Islet of Langerhans (tissue), 1 donor: ENCODE measurements at regions not wholly inside any gene's neighbourhood (a gene's known extent, or its start where the extent isn't known, plus 50 kb on each side); places are given as distances from the start of the nearest gene placed in this dataset.
"Not testable (repeated sequence)": the region's sequence is repeated elsewhere in the genome, so short reads cannot be mapped to it uniquely, and the experiment has no call there.

Experiments
- FAIRE-seq: peaks from one replicate; lab custom pipeline; 2011; peaks lifted over from hg19 to GRCh38; lab: Jason Lieb, UNC

DNA sequence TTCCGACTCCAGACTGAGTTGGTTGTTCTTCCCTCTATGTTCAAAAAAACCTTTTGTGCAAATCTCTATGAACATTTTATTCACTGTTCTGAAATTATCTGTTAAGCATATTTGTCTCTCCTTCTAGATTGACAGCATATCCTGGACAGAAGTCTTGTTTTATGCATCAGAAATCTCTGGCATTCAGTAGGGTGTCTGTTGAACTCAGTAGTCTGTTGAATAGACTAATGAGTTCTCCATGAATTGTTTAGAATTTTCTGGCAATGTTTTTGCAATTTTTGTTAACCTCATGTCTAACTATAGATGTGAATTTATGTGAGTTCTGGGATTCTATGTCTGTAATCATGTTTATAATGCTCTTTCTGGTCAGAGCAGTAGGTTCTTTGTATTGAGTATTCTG, 222.5 kb upstream of the KCNMB2 start:
- FAIRE-seq = no peak

DNA sequence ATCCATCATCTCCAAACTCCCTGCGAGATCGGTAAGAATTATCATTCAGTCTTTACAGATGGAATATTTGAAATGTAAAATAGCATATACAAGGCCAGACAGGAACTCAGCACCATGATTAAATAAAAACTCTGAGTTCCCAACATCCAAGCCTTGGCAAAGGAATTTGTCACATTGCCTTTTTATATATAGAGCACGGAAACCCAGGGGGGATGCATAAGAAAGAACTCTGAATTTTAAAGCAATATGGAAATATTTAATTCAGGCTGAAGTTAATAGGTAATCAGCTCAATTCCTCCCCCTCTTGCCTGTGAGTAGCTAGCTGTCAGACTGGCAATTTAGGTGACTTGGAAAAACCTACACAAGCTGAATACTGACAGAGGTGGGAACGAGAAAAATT, 217.9 kb upstream of the KCNMB2 start:
- no peak for FAIRE-seq

DNA sequence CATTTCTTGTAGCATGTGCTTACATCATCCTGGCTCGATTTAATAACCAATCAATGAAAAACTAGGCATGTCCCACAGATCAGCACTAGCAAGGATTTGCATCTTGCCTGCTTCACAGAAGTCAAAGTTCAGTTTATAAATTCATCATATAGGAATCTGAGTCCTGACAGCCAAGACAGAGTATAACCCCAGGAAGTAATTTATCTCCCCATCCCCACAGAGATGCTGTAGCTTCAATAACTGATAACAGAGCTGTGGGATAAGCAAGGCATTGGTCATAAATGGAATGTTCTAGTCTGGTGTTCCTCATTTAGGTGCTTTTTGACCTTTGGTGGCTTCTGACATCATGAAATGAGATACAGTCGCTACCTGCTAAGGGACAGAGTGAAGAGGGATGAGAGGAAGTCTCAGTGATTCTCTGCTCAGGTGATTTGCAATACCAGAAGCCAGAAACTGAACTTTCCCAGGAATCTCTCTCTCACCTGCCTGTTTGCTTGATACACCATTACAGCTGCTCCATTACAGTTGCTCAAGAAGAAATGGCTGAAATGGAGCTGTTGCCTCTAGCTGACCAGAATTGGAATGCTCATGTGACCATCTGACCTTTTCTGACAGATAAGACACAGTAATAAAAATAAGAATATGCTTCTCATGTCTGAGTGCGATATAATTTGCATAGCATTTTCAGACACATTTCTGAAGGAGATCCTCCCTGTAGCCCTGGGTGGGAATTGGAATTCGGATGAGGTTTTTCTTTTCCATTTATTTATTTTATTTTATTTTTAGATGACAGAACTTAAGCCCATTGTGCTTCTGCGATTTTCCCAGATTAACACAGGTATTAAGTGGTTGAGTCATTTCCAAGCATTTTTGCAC, 217.1 kb upstream of the KCNMB2 start:
- FAIRE-seq = no peak

DNA sequence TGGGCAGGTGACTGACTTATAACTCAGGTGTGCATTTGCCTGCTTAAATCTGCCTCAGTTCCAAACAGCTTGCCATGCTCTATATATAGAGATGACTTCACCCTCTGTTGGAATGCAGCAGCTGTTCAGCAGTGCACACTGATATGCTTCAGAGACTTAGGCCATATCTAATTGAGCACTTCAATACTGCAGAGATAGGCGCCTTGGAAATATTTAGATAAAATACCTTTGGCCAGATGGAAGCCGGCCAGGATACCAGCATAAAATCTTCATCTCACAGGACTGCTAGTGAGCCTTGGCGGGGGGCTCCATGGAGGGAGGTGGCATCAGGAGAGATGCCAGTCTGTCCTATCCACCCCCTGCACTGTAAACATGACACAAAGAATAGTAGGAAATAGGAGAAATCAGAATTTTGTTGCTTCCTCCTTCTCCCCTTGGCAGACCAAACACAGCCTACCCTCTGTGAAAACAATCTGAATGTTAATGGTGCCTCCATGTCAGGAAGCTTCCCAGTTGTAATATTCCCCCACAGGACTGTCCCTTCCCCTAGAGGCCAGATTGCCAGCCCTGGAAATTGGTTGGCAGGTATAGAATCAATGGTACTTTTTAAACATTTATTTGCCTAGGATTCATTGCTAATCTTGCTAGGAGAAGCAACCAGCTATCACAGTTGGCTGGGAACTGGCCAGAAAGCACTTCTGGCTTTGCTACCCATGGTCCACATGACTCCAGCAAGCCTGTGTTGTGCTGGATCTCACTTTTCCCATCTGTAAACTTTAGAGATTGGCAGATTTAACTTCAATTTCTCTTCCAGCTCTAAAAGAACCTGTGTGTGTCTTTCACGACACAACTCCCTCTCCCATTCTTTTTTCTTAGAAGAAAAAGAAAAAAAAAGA, 215.5 kb upstream of the KCNMB2 start:
- no peak for FAIRE-seq

DNA sequence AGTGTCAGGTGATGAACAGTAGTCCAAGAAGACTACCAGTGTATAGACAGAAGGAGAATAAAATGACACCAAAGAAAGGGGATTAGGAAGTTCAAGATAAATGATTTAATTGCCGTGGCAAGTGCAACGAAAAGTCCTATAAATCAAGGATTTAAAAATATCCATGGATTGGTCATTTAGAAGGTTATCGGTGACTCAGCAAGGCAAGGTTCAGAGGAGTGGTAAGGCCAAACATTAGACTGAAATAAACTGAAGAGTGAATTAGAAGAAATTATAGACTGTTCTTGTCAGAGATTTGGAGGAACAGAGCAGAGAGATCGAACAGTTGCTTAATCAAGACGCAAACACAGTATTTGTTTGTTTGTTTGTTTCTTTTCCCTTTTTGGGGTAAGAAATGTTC, 211.9 kb upstream of the KCNMB2 start:
- FAIRE-seq = no peak

DNA sequence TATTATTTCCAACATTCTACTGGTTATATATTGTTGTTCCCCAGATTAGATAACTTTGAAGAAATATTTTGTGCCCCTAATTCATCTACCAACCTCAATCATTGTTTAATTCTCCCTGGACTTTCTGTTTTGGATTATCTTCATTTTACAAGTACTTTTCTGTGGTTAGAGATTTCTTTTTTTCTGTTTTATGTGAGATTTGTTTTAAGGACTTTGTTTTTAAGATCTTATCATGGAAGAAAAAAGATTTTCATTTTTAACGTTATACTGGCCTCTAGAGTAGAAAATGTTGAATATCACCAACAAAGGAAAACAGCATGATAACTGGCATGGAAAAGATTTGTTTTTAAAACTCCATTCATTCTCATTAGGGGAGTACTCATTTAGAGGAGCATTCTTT, 210.9 kb upstream of the KCNMB2 start:
- FAIRE-seq = peak; percentile 99

DNA sequence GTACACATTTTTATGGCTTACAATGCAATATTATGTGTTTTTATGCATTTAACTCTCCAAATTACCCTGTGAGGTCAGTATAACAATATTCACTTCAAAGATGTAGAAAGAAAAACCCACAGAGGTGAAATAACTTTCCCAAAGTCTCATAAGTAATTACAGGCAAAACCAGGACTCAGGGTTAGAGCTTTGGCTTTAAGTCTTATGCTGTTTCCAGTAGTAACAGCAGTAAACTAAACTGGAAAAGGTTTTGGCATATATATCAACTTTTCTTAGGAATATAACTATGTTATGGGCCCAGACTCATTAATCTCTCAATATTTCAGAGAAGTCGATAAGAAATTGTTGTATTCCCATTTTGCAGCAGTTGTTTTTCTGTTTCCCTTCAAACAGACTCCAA, 206.3 kb upstream of the KCNMB2 start:
- FAIRE-seq = no peak

DNA sequence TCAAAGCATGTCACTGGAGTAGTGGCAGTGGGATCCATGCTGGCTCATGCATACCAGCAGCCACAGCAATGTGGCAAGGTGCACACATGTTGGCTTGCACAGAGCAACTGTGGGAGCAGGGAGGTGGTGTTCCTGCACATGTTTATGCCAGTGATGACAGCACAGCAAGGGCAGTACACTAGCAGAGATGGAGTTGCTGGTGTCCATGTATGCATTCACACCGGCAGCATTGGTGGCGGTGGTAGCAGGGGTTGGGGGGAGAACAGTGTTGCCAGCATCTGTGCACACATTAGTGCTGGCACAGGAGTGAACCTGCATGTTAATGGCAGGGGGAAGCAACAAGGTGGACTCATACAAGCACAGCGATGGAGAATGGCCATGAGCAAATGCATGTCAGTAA, 202.0 kb upstream of the KCNMB2 start:
- no peak for FAIRE-seq

DNA sequence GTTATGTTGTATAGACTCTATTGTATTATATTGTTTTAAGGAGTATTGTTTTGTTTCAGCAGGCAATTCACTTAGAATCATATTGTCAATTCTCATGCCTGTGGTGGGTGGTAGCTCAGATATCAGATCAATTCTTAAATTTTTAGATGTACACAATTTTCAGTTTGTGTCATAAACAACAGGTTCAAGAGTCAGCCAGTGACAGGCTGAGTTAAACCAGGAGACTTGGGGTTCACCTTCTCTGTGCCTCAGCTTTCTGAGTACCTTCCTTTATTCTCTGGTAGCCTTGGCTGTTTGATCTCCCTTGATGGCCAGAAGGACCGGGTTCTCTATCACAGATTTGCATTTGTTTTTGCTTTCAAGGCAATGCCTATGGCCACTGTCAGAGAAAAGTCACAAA, 199.9 kb upstream of the KCNMB2 start:
- no peak for FAIRE-seq

DNA sequence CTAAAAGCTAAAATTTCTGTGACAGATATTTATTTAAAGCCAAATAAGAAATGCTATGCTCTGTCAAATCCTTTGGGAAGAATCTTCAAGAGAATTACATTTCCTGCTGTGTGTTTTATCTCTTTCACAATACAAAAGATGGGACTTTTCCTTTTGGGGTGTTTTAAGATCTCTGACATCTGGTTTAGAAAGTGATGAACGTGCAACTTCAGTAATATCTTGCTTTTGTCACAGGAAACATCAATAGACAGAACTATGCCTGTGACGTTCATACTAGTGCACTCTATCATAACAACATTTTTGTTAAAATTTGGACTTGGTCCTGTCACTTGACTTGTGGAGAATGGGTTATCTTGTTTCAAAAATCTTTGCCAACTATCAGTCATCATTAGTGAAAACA, 195.7 kb upstream of the KCNMB2 start:
- peak; percentile 30 for FAIRE-seq

DNA sequence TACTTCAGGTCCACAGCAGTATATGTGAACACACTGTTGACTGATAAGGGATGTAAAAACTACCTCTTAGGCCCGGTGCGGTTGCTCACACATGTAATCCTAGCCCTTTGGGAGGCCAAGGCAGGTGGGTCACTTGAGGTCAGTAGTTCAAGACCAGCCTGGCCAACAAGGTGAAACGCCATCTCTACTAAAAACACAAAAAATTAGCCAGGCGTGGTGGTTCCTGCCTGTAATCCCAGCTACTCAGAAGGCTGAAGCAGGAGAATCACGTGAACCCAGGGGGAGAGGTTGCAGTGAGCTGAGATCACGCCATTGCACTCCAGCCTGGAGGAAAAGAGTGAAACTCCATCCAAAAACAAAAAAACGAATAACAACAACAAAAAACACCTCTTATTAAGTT, 194.6 kb upstream of the KCNMB2 start:
- FAIRE-seq = no peak

DNA sequence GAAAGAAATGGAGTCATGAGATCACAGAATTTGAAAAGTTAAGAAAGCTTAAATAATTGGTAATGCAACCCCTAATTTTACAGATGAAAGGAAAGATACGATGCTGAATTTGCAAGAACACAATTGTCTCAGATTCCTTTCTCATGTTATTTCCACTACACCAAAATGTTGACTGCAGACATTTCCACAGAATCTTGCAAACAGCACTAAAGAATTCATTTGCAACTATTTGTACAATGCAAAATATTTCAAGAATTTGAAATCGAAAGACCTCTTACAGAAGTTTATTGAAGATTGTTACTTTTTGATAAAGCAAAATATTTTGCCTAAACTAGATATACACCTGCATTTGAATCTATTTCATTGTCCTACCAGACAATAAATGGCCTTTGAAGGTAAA, 194.1 kb upstream of the KCNMB2 start:
- no peak for FAIRE-seq

DNA sequence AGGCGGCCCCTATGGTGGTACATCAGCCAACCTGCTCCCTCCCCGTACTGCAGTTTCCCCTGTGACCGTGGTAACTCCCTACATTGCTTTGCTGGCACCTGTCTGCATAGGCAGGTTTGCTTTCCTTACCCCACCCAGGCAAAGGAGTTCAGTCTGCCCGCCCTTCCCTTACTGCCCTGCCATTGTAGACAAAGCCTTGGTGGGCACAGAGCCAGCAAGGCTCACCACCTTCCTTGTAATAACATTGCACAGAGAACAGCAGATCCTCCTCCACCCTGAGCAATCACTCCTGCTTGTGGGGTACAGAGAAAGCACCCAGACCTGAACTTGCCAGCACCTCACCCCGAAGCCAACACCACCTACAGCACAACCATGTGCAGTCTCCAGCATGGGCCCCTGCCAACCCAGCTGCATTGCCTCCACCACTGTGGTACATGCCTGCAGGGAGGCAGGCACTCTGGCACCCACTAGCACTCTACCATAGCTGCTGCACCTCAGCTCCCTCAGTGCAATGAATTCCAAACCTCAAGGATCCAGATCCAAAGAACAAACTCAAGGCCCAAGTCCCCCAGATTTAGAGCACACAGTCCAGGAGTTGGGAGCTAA, 192.7 kb upstream of the KCNMB2 start:
- FAIRE-seq = no peak

DNA sequence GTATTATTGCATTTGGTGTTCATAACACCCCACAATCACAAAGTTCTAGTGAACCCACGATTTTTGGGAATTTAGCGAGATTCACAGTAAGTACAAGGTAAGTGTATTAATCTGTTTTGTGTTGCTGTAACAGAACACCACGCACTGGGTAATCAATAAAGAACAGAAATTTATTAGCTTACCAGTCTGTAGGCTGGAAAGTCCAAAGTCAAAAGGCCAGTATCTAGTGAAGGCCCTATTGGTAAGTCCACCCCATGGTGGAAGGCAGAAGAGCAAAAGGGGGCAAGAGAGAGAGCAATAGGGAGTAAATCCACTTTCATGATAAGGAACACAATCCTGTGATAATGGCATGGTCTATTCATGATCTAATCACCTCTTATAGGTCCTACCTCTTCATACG, 190.3 kb upstream of the KCNMB2 start:
- FAIRE-seq = no peak

DNA sequence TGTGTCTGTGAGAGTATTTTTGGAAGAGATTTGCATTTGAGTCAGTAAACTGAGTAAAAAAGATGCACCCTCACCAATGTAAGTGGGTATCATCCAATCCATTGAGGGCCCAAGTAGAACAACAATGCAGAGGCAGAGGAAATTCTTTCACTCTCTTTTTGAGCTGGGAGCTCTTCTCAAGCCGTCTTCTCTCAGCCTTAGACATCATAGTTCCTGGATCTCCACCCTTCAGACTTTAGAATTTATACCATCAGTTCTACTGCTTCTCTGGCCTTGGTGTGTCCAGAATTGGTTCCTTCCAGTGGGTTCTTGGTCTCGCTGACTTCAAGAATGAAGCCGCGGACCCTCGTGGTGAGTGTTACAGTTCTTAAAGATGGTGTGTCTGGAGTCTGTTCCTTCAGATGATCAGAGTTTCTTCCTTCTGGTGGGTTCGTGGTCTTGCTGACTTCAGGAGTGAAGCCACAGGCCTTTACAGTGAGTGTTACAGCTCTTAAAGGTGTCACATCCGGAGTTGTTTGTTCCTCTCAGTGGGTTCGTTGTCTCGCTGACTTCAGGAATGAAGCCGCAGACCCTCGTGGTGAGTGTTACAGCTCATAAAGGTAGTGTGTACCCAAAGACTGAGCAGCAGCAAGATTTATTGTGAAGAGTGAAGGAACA, 187.5 kb upstream of the KCNMB2 start:
- not testable (repeated sequence) for FAIRE-seq

DNA sequence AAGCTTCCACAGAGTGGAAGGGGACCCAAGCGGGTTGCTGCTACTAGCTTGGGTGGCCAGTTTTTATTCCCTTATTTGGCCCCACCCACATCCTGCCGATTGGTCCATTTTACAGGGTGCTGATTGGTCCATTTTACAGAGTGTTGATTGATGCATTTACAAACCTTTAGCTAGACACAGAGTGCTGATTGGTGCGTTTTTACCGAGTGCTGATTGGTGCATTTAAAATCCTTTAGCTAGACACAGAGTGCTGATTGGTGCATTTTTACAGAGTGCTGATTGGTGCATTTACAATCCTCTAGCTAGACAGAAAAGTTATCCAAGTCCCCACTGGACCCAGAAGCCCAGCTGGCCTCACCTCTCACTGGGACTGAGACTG, 187.0 kb upstream of the KCNMB2 start:
- not testable (repeated sequence) for FAIRE-seq

DNA sequence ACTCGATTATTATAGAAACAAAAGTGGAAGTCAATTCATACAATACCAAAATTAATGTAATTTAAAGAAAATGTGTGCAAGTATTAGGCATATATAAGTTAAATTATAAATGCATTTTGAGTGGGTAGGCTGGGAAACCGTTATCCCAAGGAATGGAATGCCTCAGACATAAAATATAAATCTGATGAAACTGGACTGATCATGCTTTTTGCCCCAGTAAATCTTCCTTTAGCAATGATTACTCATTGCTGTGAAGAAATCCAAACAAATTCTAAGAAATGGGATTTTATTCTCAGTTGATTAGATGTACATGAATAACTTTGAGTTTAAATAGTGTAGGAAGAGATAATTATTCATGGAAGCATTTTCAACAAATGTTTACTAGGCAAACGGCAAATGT, 185.5 kb upstream of the KCNMB2 start:
- no peak for FAIRE-seq

DNA sequence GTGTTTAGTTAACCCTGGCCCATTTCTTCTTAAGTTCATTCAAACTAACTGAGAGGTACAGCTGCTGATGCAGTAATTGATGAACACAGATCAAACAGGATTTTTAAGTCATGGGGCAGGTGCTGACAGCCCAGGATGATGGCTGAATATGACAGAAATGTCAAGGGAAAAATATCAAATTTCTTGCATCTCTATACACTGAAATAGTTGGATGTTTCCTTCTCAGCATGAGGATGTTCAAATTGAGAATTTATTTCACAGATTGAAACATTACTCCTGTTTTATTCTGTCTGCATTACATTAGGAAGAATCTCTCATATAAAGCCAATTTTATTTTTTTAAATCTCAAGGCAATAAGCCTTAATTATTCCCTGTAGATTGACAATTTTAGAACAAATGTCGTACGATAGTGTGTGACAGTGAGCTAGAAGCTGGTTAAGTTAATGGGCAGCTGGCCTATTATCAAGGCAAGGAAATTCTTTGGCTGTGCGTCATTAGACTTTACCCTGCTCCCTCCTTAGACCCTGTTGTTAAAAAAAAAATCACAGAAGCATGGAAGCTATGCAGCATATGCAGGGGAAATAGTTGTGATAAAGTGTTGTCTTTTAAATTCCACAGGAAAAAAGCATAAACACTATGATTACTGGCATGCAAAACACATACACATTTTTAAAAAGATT, 183.8 kb upstream of the KCNMB2 start:
- no peak for FAIRE-seq

DNA sequence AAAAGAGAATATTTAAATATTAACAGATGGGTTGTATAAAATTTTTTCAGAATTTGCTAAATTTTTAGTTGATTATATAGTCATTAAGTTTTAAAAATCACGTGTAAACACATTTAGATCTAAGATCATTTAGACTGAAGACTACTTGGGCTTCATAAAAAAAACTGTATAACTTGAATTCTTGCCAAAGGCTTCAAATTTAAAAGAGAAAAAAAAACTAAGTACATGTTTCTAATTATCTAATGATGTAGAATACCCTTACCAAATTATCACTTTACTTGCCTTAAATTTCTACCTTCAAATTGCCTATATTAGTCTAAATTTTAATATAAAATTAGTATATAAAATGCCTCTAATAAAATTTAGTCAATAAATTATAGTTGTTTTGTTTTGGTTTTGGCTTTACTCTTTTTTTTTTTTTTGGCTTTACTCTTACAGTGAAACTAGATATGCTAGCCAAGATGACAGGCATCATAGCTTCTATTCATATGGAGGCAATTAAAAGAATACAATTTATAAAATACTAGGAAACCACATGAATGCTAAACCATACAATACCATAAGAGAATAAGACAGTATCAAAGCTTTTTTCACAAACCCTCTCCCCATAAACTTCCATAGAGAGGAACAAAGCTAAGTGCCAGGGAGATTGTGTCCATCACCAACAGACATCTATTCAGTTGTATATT, 183.1 kb upstream of the KCNMB2 start:
- FAIRE-seq = peak; percentile 89

DNA sequence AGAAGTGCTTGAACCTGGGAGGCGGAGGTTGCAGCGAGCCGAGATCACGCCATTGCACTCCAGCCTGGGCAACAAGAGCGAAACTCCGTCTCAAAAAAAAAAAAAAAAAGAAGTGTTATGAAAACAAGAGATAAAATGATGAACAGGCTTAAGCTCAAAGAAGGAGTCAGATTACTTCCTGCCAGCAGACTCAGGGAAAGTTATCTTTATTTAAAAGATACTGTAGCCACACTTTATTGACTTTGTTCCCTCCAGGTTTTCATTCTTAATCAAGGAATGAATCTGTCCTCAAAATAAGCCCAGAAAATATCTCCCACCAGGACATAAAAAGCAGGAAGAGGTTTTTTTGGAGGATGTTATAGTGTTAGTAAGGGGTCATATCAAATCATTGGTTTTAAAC, 176.5 kb upstream of the KCNMB2 start:
- no peak for FAIRE-seq

DNA sequence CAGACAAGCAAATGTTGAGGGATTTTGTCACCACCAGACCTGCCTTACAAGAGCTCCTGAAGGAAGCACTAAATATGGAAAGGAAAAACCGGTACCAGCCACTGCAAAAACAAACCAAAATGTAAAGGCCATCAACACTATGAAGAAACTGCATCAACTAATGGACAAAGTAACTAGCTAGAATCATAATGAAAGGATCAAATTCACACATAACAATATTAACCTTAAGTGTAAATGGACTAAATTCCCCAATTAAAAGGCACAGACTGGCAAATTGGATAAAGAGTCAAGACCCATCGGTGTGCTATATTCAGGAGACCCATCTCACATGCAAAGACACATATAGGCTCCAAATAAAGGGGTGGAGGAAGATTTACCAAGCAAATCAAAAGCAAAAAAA, 173.2 kb upstream of the KCNMB2 start:
- not testable (repeated sequence) for FAIRE-seq
